ENCODE measurements at regions not wholly inside any gene's neighbourhood (a gene's known extent, or its start where the extent isn't known, plus 50 kb on each side); places are given as distances from the start of the nearest gene placed in this dataset.
"Not testable (repeated sequence)": the region's sequence is repeated elsewhere in the genome, so short reads cannot be mapped to it uniquely, and the experiment has no call there.

DNA sequence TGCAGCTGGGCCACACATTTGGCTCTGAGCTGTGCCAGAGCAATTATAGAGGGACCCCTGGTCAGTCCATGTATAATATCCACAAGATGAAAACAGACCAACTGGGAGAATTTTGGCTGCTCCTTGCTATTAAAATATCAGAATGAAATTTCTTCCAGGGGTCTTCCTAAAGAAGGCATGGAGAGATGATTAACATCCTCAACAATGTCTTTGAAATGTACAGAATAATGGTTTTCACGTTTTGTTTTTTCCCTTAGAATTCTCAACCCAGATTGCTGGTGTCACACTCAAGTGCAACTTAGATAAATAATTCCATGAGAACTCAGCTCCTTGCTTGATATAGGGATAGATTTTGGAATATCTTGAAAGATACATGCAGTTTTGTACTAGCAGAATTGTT is 148.3 kb upstream of the SLC24A2 start:
- DNase-seq, result no peak

DNA sequence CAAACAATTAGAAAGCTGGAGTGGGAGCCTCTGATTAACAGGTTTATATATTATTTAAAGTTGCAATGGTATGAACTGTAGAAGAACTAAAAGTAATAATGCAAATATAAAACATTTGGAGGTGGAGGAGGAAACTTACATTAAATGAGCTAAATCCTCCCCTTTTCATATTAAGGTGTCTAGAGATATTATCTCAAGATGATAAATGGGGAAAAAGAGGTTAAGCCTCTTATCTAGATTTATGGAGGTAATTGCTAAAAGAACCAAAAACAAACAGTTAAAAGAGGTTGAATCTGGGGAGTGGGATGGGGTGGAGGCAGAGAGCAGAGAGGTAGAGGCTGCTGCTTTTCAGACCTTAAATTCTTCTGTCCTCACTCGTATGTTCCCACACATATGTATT is 147.8 kb upstream of the SLC24A2 start:
- no peak for DNase-seq

DNA sequence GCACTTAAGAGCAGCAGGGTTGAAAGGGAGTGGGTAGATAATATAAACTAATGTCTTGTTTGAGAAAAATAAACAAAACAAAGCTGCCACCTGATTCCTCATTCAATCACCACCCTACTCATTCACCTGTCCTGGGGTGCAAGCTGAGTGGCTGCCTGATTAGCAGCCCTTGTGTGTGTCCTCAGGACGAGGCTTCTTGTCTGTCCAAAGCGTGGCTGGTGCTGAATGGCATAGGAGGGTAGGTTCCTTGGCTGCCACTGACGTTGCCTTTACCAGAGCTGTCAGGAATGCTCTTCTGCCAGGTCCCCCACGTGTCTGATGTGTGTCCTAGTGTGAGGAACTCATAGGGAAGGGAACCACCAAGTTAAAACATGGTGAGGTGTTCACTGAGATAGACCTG is 146.6 kb upstream of the SLC24A2 start:
- no peak for DNase-seq

DNA sequence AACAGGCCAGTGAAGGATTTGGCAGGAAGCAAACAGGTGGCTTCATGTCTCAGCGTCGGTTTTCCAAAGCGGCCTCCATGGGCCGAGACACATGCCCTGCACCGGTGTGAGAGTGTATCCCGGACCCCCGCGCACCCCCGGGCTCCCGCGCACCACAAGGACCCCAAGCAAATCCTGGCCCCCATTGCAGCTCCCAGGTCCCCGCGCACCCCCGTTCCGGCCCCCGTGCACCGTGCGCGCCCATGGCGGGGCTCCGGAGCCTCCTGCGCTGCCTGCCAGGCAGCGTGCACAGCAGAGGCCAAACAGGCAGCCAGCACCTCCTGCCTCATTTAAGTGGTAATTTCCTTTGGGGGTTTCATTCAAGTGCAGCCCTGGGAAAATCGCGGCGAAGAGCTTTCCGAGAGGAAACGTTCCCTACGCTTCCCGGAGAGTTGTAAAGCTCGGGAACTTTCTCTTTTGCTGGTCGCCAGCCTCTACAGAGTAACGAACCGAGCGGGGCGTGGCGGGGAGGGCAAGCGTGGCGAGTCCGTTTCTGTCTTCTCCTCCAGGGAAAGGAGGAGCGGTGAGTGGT is 145.5 kb upstream of the SLC24A2 start:
- peak; percentile 16 for DNase-seq

DNA sequence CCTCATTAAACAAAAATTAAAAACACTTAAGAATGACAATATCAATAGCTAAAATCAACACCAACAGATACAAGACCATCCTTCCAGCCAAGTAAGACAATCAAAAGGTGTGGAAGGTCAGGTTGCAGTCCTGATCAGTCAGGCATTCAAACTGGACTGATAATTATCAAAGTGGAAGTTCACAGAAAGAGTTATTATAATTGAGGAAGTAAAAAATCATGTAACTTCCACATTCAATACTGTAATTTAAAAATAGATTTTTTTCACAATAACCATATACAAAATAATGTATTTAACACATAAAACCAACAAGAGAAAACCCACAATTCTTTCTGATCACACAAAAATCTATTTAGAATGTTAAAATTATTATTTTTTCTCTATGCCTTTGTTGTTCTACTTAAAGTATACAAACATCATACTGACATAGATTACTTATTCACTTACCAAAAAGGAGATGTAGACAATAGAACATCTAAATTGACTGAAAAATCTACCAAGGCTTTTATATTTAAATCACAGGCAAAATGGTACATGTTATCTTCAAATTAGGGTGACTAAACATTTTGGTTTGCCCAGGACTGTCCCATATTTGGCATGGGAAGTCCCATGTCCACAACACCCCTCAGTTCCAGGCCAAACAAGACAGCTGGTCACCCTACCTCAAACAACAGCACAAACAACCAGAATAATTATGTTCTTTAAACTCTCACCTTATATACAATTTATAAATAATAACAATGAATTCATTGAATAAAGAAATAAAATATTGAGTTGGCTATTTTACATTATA is 142.5 kb upstream of the SLC24A2 start:
- DNase-seq, result no peak

DNA sequence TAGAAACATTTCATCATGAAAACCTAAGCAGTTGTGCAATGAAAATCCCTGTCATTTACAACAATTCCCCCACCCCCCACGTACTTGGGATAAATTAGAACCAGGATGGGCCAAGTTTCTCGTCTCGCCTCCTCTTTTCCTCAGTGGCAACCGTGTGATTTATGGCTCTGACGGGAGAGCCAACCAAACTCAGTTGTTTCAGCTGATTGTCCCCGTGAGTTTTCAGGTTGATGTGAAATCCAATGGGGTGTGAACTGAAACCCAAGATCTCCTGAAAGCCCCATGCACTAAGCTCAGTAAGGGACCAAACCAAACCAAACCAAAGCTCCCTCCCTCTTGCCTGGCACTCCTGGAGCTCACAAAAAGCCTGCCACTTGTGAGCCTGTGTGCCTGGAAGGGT is 138.7 kb upstream of the SLC24A2 start:
- no peak for DNase-seq

DNA sequence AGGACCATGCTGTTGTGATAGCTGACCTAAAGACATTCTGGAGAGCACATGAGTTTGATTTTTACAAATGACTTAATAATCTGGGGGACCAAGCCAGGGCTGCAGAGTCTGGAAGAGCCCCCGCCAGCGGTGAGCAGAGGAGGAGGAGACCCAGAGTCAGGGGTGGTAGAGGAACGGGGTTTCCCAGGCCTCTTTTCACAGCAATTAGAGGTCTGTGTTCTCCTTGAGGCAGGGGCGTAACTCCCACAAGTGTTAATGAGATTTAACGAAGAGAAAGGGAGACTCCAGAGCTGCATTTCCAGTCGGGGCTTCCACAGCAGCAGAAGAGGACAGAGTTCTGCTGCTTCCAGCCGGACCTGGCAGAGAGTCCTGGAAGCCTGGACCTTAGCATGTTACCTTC is 137.9 kb upstream of the SLC24A2 start:
- DNase-seq, result no peak

DNA sequence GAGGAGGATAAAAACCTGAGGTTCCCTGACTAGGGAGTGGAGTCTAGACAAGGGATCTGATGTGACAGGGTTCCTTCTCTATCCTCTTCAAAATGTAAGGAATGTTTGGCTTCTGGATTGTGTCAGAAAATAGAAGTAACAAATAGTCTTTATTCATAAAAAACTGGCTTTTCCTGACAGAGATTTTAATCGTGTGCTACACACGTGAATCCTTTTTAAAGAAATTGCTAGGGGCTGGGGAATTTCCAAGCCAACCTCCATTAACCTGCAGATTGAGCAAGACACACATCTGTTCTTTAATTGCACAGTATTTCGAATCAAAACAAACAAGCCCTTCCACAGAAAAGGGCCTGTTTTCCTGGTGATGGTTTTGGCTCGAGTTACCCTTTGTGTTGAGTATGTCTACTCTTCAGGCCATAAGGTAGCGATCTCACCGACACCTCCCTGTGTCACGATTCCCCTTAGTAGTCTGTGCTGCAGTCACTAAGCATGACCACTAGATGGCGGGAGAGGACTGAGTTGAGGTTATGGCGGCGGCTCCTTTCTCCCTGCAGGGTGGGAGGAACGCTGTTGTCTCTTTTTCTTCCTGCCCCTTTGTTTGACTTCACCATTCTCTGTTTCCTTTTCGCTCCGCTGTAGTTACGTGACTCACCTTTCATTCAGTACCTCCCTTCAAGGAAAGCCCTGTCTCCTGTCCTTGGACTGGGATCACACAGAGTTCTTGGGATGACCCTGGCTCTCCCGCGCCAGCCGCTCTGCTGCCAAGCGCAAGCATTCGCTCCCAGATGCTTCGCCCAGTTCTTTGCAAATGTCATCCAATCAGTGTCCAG is 137.1 kb upstream of the SLC24A2 start:
- DNase-seq, result peak; percentile 84

DNA sequence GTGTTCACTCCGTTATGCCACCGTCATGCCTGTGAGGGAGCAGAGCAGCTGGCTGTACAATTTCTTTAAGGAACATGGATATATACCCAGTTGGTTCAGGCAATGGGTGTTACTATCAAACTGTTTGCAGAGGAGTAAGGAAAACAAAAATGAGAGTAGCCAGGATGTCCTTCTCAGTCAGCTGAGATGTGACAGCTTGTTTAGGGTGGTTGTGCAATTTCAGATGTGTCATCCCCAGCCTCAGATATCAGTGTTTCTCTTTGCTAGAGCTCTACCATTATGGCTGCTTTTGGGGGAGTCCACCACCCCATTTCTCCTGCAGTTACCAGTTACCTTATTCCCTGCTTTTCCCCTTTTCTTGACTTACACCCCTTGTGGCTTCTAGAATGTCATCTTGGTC is 135.2 kb upstream of the SLC24A2 start:
- DNase-seq, result no peak

DNA sequence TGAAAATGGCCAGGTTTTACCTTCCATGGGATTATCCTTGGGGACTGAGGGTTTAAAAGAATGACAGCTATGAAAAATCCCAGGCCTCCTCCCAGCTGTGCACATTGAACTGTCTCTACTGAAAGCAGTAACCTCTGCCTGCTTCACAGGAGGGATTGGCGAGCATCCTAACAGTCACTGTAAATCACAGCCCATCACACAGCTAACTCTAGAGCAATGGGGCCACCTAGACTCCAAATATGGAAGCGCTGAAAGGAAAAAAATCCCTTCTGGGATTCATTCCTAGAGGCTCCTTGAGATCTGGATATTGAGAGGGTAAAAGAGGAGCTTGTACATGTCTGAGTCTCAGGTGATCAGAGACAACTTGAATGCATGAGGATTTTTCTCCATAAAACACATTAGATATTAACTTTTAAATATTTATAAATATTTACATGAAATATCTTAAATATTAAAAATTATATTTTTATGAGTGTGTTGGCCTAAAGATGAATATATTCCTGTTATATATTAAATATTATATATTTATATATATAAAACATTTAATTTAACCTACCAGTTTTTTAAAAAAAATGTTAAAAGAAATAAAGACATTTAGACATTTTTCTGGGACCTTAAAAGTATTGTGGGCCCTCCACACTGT is 133.8 kb upstream of the SLC24A2 start:
- peak; percentile 38 for DNase-seq

DNA sequence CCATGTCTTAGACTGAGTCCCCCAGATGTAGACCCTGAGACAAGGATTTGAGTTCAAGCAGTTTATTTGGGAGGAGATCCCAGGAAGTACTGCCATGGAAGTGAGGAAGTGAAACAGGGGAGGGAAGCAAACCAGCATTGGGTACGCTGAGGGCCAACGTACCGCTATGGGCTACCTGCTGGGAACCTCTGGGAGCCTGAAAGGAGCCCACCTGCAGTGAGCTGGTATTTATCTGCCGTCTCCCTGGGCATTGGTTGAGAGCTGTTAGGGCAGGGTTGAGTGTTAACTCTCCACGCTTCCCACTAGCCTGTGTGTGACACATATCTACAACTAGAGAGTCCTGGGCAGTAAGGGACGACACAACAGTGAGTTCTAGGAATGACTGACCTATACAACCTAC is 131.6 kb upstream of the SLC24A2 start:
- DNase-seq, result no peak

DNA sequence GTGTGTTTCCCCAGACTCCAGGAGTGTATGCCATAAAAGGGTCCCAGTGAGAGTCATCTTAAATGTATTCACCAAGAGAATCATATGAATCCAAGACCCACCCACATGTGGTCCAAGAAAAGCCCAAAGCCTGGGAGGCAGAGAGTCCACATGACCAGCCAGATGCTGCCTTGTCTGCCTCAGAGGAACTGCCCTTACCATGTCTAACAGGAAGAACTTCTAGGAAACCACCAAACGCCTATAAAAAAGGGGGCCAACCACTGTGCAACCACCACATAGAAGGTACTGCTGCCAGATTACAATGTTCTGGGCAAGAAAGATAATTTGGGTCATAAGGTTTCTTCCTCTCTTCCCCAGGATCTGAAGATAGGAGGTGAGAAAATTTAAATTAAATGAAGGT is 129.8 kb upstream of the SLC24A2 start:
- no peak for DNase-seq

DNA sequence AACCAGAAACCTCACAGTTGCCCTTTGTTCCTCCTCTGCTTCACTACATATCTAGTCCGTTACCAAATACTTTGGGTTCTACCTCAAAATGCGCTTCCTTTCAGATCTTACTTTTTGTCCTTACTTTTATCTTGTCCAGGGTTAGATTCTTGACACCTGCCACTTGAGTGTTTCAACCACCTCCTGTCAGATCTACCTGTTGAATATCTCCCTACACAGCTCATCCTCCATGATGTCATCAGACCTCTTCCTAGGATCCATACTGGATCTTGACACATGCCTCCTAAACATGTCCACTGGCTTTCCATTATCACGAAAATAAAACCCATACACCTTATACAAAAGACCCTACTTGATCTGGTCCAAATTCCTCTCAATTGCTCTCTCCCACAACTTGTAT is 125.2 kb upstream of the SLC24A2 start:
- DNase-seq, result no peak

DNA sequence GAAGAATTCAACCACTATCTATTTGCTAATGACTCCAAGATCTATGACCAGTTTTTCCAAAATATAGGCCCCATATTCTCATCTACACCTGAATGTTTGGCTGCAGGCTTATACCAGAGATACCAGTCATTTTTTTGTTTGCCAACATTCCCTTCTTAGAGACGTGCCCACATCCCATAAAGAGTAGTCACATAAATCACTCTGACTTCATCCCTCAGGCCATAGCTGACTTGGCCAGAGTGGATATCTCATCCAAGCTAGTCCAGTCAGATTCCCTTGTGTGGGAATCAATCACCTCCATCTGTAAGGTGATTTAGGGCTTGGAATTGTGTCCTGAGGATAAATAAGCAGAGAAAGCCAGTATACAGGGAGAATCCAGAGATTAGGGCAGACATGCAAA is 124.3 kb upstream of the SLC24A2 start:
- no peak for DNase-seq

DNA sequence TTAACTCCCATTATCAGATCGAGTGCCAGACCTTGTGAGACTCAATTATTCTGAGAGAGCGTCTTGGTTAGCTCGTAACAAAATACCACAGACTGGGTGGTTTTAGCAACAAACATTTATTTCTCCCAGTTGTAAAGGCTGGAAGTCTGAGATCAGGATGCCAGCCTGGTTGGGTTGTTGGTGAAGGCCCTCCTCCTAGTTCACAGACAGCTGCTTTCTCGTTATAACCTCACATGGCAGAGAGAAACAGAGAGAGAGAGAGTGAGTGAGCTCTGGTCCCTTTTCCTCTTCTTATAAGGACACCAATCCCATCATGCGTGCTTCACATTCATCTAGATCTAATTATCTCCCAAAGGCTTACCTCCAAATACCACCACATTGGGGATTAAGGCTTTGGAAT is 114.2 kb upstream of the SLC24A2 start:
- DNase-seq, result no peak

DNA sequence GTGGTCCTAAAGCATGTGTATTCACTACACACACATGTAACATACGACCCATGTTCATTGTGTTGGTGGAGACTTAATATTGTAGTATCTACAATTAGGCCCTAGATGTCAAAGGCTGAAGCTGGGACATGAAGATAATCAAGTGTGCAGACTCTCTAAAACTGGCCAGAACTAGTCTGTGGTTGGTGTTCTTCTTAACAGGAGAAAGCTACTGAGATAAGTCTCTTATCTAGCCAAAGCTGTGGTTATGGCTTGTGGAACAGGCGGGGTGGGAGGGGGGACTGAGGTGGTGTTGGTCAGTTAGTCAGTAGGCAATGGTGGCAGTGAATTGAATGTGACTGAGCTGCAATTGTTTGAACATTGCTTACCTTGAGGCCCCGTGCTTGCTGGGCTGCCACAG is 112.7 kb upstream of the SLC24A2 start:
- no peak for DNase-seq

DNA sequence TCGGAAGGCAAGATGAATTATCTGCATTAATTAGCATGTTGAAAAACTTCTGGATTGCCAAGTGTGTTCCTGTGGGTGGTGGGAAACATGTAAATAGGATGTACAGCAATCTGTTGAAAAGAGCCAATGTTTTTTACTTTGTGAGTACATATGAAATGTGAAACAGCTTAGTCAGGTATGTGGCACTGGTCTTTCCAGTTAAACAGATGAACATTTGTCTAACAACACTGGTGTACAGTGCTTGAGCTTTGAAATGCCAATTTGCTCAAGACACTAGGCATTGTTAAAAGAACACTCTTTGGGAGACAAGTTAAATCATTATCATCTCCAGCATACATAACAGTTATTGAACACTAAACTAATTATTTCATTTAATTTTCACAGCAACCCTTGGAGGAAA is 107.3 kb upstream of the SLC24A2 start:
- DNase-seq, result no peak

DNA sequence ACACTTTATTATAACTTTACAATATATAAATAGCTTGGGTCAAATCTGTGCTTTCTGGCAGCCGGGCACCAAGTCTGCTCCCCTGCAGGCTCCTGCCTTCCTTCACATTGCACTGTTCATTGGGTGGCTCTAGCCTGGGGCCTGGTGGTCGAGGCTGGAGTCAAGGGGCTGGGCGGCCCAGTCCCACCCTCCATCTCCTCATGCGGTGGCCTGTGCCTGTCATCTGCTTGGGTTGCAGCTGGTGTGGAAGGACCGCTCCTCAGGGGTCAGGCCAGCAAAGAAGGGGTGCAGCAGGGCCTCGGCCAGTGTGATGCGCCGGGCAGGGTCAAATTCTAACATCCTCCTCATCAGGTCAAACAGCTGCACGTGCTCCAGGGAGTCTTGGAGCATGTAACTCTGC is 106.7 kb upstream of the SLC24A2 start:
- DNase-seq, result not testable (repeated sequence)

DNA sequence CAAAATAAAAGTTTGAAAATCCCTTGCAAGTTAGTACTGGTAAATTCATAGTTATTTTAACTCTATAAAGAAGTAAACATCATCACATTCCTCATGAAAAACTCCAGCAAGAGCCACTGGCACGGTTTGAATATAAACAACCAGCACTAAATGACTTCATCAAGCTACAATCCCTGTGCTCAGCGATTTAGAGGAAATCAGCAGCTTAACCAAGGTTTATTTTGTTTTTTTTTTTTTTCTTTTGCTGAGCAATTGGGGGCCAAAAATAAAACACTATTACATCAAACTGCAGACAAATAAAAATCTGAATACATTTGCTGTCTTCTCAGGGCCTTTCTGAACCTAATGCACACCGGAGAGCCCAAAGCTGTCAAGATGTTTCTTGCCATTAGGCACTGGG is 106.2 kb upstream of the SLC24A2 start:
- DNase-seq, result no peak

DNA sequence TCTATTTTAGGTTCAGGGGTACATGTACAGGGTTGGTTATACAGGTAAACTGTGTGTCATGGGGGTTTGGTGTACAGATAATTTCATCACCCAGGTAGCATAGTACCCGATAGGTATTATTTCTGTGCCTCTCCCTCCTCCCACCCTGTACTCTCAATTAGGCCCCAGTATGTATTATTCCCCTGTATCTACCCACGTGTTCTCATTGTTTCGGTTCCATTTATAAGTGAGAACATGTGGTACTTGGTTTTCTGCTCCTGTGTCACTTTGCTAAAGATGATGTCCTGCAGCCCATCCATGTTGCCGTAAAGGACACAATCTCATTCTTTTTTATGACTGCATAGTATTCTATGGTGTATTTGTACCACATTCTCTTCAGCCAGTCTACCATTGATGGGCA is 96.8 kb upstream of the SLC24A2 start:
- DNase-seq, result no peak

DNA sequence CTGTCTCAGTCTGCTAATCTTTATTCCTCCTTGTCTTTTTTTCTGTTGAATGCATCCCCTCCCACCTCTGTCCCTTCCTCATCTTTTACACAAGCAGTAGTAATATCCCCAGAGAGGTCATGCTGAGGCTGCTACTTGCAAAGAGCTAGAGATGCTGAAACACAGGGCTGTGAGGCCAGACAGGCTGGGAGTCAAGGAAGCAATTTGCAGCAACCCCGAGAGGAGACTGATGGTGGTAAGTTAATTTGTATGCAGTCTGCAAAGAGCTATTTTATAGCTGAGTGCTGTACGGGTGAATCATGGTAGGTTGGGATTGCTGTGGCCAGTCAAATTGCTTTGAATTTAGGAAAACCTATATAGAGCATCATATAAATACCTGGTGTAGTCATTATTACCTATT is 90.2 kb upstream of the SLC24A2 start:
- no peak for DNase-seq

DNA sequence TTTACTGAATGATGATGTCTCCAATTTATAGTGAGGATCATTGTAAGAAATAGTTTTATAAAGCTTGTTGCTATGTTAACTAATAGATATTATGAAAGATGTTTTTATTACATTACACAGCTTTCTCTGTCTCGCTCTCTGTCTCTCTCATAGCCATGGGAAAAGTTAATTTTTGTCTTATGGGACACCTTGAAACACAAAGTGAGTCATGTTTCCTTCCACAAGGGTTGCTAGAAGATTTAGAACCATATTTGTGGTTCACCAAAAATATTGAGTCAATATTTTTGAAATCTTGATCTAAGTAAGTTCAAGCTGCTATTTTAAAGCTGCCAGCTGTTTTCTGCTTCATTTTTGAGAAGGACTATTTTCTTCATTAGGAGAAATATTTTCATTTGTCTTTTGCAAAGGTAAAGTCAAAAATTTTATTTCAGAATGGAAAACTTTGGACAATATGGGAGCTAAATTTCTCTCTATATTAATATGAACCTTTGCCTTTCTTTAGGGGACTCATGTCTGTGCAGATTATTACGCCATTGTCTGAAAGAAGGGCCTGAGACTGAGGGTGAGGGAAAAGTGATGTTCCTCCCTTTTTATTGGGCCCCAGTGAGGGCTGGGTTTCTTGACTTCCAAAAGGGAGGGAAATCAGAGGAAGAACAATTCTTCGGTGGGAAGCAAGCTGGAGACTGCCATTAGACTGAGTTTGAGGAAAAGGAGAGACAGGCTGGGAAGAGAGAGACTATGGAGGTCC is 87.9 kb upstream of the SLC24A2 start:
- no peak for DNase-seq
